GM12801 (cell line): ENCODE measurements at regions not wholly inside any gene's neighbourhood (a gene's known extent, or its start where the extent isn't known, plus 50 kb on each side); places are given as distances from the start of the nearest gene placed in this dataset.

Experiments used
- CTCF ChIP-seq: IDR thresholded peaks from one replicate; pipeline ENCODE4 v1.5.1; 2011; ENCODE audit warnings: control low read depth; ENCODE audit not compliant: insufficient read length; ENCODE audit errors: extremely low read depth

- TF ChIP-seq CTCF = no peak
These were observed 216.6 kb upstream of the GRM7 start for GRCh38 chr3:6644070-6644929.

GRCh38 chr3:6654670-6655069 lies 206.2 kb upstream of the GRM7 start:
- TF ChIP-seq CTCF = no peak

- TF ChIP-seq CTCF = no peak
These were observed 205.6 kb upstream of the GRM7 start for GRCh38 chr3:6655275-6655674.

- TF ChIP-seq CTCF = no peak
These were observed 203.3 kb upstream of the GRM7 start for GRCh38 chr3:6657591-6657990.

GRCh38 chr3:6667354-6667753 lies 193.6 kb upstream of the GRM7 start:
- no peak for TF ChIP-seq CTCF

GRCh38 chr3:6671363-6671762 lies 189.6 kb upstream of the GRM7 start:
- TF ChIP-seq CTCF = no peak

- no peak for TF ChIP-seq CTCF
These were observed 181.4 kb upstream of the GRM7 start for GRCh38 chr3:6679510-6679909.
